Calu3 (cell line): ENCODE measurements at regions not wholly inside any gene's neighbourhood (a gene's known extent, or its start where the extent isn't known, plus 50 kb on each side); places are given as distances from the start of the nearest gene placed in this dataset.
"Not testable (repeated sequence)": the region's sequence is repeated elsewhere in the genome, so short reads cannot be mapped to it uniquely, and the experiment has no call there.

Experiments
- BruUV-seq: library from RNA; stranded (reverse); fragments of 400-500 nt; replicated peaks from 2 replicates; lab custom pipeline; 2021; lab: Mats Ljungman, UMichigan
- CTCF ChIA-PET: fragments of 300-600 bp; sonication (Branson Sonifier 250); formaldehyde crosslinking; loops from one replicate; lab custom pipeline; 2022; ENCODE audit warnings: antibody characterized with exemption; lab: Charles Lee
- DNase-seq: peaks from one replicate; pipeline ENCODE4 v3.0.0; 2022
- H3K27ac Mint-ChIP-seq: one replicate; pipeline ENCODE4 v1.8.0; 2022; ENCODE audit warnings: mixed read lengths; ENCODE audit not compliant: unreplicated experiment
- H3K27me3 Mint-ChIP-seq: one replicate; pipeline ENCODE4 v1.8.0; 2022; ENCODE audit warnings: mixed read lengths; ENCODE audit not compliant: unreplicated experiment
- H3K36me3 Mint-ChIP-seq: one replicate; pipeline ENCODE4 v1.8.0; 2022; ENCODE audit warnings: mild to moderate bottlenecking, moderate library complexity, mixed read lengths; ENCODE audit not compliant: insufficient read depth, unreplicated experiment
- H3K4me1 Mint-ChIP-seq: one replicate; pipeline ENCODE4 v1.8.0; 2022; ENCODE audit warnings: mild to moderate bottlenecking, low read depth, mixed read lengths; ENCODE audit not compliant: unreplicated experiment
- H3K4me3 Mint-ChIP-seq: one replicate; pipeline ENCODE4 v1.8.0; 2022; ENCODE audit warnings: mild to moderate bottlenecking, low read depth, moderate library complexity, mixed read lengths; ENCODE audit not compliant: unreplicated experiment
- H3K9me3 Mint-ChIP-seq: one replicate; pipeline ENCODE4 v1.8.0; 2022; ENCODE audit warnings: low read depth, mixed read lengths; ENCODE audit not compliant: unreplicated experiment
- CTCF ChIP-seq: fragments of 200-600 bp; IDR thresholded peaks from one replicate; pipeline ENCODE4 v1.8.0; 2022; ENCODE audit warnings: antibody characterized with exemption; ENCODE audit not compliant: unreplicated experiment
- intact Hi-C: fragments of 100-400 bp; cut with micrococcal nuclease; formaldehyde crosslinking; loops from one replicate; pipeline ENCODE4 v1.10.0; 2022; ENCODE audit not compliant: unreplicated experiment

DNA sequence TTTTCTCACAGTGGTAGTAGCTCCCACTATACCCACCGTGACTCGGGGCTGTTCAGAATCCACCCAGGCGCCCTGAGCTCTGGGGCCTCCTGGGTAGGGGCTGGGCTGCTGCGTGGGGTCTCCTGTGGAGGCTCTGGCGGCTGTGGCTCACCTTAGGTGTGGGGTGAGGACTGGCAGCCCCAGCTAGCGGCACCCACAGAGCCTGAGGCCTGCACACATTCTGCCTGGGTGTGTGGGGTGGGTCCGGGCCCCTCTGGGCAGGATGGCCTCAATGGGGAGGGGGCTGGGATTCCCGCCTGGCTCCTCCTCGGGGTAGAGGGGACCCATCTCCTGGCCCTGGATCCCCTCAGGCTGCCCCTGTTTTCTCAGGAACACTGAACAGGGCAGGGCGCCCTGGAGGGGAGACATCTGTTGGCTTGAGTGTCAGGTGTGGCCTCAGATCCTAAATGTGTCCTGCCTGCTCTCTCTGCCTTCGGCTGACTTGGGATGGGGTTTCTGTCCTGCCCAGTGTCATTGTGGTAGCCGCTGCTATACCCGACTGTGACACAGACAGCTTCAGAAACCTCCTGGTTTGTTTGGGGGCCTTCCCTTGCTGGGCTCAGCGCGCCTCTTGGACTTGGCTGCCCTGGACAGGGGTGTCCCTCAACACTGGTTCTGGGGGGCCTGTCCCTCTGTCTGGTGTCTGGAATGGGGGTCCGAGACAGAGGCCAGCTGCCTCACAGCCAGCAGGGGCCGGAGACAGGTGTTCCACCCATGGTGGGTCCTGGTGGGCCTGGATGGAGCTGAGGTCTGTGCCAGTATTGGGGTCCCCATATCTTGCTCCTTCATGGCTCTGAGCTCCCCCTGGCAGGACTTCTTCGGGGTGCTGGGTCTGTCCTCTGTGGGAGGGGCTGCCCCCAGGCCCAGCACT, 354.9 kb downstream of the TMEM121 start:
- H3K9me3 Mint-ChIP-seq = no peaks in the 10 kb centered on the region
- intact Hi-C loops = no loop called here
- no peak for TF ChIP-seq CTCF

DNA sequence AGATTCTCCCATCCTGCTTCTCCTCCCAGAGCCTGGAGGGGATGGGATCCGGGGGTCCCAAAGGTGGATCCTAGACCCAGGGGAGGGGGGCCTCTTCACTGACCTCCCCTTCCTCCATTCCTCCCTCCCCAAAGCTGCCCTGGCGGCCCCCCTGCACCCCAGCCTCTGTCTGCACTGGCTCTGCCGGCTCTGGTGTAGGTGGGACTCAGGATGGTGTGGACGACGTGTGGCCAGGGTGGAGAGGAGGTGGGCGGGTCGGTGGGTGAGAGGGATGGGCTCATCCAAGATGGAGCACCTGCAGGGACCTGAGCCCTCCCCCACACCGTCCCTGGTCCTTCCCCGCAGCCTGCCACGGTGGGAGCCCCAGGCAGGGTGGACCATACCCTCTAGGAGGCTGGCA, 355.6 kb downstream of the TMEM121 start:
- intact Hi-C loops, H3K4me1 Mint-ChIP-seq: not testable (repeated sequence)

More for the DNA sequence above, 354.9 kb downstream of the TMEM121 start:
- Mint-ChIP-seq H3K4me1 (no peaks in the 10 kb centered on the region), H3K4me3 (no peak overlapping the region), H3K27me3 (peaks cover 65% of the 10 kb centered on the region), H3K27ac (no peak overlapping the region), H3K36me3 (no peaks in the 10 kb centered on the region)
- CTCF ChIA-PET = no interaction called here
- no TSS peak for BruUV-seq
- no peak for DNase-seq

DNA sequence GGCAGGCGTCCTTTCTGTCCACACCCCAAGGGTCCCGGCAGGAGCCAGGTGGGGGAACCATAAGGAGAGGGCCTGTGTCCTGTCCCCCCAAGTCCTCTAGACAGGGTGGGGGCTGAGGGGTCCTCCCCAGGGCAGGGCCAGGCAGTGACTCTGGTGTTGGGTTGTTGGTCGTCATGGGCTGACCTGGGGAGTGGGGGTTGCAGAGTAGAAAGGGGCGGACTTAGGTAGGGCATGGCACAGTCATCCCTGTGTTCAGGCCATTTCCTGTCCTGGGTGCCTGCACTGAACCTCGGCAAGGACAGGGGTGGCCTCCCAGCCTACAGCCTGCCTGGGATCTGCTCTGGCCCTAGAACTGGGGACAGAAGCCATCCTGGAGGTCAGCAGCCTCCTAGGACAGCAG, 356.2 kb downstream of the TMEM121 start:
- no peaks in the 10 kb centered on the region for H3K9me3 Mint-ChIP-seq

More for the DNA sequence above, 355.6 kb downstream of the TMEM121 start:
- H3K4me3 Mint-ChIP-seq, DNase-seq, H3K36me3 Mint-ChIP-seq, CTCF ChIA-PET, H3K9me3 Mint-ChIP-seq, H3K27ac Mint-ChIP-seq, BruUV-seq: not testable (repeated sequence)
- peaks cover 57% of the 10 kb centered on the region for H3K27me3 Mint-ChIP-seq

GRCh38 chr14:105883066-105884005, 357.0 kb downstream of the TMEM121 start:
- H3K4me1 Mint-ChIP-seq = no peaks in the 10 kb centered on the region

More for the DNA sequence above, 356.2 kb downstream of the TMEM121 start:
- H3K27ac Mint-ChIP-seq = no peak overlapping the region
- H3K4me1 Mint-ChIP-seq = no peaks in the 10 kb centered on the region
- no peak for DNase-seq
- no peak overlapping the region for H3K4me3 Mint-ChIP-seq
- H3K36me3 Mint-ChIP-seq = no peaks in the 10 kb centered on the region
- intact Hi-C loops = no loop called here
- peaks cover 57% of the 10 kb centered on the region for H3K27me3 Mint-ChIP-seq
- CTCF ChIA-PET = no interaction called here
- no peak for TF ChIP-seq CTCF
- no TSS peak for BruUV-seq

DNA sequence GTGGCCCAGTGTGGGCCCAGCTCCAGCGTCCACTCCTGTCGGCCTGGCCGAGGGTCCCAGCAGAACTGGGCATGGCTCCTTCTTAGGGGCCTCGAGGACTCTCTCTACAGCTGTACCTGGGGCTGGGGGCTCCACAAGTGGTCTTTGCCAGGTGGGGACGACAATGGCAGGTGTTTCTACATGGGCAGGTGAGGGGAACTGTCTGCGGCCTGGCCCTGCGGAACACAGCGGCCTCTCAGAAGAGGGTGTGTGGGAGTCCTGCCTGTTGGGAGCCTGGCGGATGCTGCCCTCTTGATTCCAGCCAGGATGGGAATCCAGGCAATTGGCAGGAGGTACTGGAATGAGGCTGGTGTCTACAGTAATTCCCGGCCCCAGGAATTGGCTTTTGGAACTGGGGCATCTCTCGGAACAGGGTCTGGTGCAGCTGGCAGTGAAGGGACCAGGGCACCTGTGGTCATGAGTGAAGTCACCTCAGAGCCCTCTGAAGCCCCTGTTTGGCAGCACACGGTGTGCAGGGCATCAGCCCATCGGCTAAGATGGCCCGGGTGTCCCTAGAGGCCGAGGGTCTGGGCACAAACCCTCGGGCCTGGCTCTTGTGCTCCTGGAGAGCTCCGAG, 357.9 kb downstream of the TMEM121 start:
- H3K9me3 Mint-ChIP-seq, intact Hi-C loops, H3K36me3 Mint-ChIP-seq, H3K4me1 Mint-ChIP-seq, BruUV-seq, H3K4me3 Mint-ChIP-seq, H3K27ac Mint-ChIP-seq, CTCF ChIA-PET, DNase-seq: not testable (repeated sequence)
- peaks cover 57% of the 10 kb centered on the region for H3K27me3 Mint-ChIP-seq

More at GRCh38 chr14:105883066-105884005, 357.0 kb downstream of the TMEM121 start:
- Mint-ChIP-seq H3K4me3 (no peak overlapping the region), H3K36me3 (no peaks in the 10 kb centered on the region), H3K27me3 (peaks cover 57% of the 10 kb centered on the region), H3K27ac (no peak overlapping the region), H3K9me3 (no peaks in the 10 kb centered on the region)
- BruUV-seq = no TSS peak
- no peak for TF ChIP-seq CTCF
- intact Hi-C loops = no loop called here
- CTCF ChIA-PET = no interaction called here
- DNase-seq = no peak
